Stimulated activated naive CD4-positive, alpha-beta T cell treated with Interleukin-2 at 50 U/mL for 16 hours (primary cell): ENCODE measurements at regions not wholly inside any gene's neighbourhood (a gene's known extent, or its start where the extent isn't known, plus 50 kb on each side); places are given as distances from the start of the nearest gene placed in this dataset.
"Not testable (repeated sequence)": the region's sequence is repeated elsewhere in the genome, so short reads cannot be mapped to it uniquely, and the experiment has no call there.

Source experiments
- DNase-seq: peaks from one replicate; lab custom pipeline; 2025; lab: John Stamatoyannopoulos, UW

DNA sequence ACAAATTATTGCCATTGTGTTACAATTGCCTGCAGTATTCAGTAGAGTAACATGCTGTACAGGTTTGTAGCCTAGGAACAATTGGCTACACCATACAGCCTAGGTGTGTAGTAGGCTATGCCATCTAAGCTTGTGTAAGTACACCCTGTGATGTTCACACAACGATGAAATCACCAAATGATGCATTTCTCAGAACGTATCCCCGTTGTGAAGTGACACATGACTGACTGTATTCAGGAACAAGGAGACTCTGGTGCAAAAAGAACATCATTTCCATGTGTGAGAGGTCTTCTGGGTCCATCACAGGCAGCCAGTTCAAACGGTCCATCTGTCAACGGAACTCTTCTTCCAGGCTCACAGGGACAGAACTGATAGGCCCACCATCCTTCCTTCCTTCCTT, 263.7 kb downstream of the ANAPC1 start:
- no peak for DNase-seq

DNA sequence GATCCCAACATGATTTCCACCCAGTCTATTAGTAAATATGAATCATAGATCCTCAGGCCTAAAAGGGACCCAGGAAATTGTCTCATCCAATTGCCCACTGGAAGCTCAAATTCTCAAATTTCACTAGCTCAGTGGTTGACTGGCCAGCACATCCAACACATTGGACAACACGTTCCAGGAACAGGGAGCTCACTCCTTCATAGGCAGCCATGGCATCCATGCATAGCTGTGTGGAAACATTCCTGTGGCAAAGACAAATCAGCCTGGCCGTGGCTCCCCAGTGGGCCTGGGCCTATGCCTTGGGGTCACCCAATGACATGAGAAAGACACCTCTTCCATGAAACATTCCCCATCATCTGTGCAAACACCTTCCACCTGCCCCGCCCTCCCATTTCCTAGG, 261.1 kb downstream of the ANAPC1 start:
- no peak for DNase-seq

DNA sequence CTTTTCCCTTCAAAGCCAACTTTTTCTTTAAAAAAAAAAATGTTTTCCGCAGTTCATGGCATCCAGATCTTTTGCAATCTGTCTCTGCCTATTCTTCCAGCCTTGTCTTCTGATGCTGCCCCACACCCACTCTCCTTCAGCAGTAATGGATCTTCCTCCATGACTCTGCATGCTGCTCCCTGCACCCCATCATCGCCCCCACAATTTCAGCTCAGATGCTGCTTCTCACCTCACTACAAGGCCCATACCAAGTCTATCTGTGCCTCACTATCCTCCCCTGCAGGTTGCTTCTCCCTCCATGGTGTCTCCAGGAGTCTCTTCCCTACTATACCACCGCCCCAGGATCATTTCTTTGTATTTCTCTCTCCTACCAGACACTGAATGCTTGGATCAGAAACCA, 260.6 kb downstream of the ANAPC1 start:
- no peak for DNase-seq

DNA sequence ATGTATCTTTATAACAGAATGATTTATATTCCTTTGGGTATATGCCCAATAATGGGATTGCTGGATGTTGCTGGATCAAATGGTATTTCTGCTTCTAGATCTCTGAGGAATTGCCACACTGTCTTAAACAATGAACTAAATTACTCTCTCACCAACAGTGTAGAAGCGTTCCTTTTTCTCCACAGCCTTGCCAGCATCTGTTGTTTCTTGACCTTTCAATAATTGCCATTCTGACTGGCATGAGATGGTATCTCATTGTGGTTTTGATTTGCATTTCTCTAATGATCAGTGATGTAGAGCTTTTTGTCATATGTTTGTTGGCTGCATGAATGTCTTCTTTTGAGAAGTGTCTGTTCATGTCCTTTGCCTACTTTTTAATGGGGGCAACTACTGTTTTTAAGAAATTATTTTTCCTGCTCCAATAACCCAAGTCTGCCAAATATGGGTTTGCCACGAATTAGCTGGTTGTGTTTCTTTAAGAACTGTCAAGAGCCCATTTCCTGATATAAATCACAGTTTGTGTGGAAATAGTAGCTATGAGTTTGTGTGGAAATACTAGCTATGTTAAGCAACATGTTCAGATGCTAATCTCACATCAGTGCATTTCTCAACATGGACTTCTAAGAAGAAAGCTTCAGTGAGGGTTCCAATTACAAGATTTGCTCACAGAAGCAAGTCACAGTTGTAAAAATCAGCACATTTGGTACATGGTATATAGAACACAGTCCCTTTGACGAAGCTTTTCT, 259.4 kb downstream of the ANAPC1 start:
- DNase-seq = no peak

DNA sequence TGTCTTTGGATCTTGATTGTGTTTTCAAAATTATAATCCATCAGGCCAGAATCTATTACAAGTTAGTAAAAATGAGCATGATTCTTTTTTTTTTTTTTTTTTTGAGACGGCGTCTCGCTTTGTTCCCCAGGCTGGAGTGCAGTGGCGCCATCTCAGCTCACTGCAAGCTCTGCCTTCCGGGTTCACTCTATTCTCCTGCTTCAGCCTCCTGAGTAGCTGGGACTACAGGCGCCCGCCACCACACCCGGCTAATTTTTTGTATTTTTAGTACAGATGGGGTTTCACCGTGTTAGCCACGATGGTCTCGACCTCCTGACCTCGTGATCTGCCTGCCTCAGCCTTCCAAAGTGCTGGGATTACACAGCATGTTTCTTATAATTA, 258.8 kb downstream of the ANAPC1 start:
- DNase-seq = not testable (repeated sequence)

DNA sequence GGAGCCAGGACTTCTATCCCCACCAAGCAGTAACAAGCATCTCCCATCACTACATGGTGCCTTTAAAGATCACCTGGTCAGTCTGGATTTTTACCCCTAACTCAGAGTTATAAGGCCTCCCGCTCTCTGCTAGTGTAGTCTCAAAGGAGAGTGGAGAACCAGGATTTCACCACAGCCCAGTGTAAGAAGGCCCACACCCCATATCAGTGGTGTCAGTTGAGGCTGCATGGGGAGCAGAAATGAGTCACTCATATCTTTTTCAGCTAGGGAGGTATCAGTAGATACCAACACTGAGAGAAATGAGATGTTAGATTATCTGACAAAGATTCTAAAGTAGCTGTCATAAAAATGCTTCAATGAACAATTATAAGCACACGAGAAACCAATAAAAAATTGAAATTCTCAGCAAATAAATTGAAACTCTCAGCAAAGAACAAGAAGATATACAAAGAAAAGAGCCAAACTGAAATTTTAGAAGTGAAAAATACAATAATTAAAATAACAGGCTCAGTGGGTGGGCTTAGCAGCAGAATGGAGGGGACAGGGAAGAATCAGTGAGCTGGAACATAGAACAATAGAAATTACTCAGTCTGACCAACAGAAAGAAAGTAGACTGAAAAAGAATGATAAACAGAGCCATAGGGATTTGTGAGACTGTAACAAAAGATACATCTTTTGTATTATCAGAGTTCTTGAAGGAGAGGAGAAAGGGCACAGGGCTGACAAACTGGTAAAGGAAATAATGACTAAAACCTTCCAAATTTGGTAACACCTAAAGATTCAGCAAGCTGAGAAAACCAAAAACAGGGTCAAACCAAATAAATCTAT, 257.7 kb downstream of the ANAPC1 start:
- no peak for DNase-seq

DNA sequence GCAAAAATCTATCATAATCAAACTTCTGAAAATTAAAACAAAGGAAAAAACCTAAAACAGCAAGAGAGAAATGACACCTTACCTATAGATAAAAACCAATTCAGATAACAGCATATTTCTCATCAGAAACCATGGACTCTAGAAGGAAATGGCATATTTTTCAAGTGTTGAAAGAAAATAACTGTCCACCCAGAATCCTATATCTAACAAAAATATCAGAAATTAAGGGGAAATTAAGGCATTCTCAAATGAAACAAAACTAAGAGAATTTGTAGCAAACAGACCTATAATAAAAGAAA, 257.2 kb downstream of the ANAPC1 start:
- DNase-seq = no peak

DNA sequence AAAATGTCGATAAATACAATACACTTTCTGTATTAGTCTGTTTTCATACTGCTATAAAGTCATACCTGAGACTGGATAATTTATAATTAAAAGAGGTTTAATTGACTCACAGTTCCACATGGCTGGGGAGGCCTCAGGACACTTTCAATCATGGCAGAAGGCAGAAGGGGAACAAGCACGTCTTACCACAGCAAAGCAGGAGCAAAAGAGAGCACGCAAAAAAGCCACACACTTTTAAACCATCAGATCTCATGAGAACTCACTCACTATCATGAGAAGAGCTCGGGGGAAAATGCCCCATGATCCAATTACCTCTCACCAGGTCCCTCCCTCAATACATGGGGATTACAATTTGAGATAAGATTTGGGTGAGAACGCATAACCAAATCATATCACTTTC, 256.7 kb downstream of the ANAPC1 start:
- no peak for DNase-seq

DNA sequence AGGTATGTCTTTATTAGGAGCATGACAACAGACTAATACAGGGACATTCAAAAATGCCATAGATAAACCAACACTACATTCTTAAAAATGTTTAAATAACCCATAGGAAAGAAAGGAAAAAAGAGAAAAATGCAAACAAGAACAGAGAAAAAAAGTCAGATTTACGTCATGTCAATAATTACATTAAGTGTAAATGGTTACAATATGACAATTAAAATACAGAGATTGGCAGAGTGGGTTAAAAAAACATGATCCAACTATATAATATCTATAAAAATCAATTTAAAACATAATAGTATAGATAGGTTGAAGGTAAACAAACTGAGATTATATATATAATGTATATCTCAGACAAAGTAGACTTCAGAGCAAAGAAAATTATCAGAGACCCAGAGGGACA, 255.8 kb downstream of the ANAPC1 start:
- DNase-seq = no peak

DNA sequence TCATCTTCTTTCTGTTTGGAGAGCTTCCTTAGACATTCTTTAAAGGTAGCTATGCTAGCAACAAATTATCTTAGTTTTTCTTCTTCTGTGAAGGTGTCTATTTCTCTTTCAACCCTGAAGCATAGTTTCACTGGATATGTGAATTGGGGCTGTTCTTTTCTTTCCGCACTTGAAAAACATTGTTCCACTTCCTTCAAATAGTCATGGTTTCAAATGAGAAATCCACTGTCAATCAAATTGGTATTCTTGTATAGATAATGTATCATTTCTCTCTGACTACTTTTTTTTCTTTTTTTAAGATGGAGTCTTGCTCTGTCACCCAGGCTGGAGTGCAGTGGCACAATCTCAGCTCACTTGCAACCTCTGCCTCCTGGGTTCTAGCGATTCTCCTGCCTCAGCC, 254.0 kb downstream of the ANAPC1 start:
- no peak for DNase-seq

DNA sequence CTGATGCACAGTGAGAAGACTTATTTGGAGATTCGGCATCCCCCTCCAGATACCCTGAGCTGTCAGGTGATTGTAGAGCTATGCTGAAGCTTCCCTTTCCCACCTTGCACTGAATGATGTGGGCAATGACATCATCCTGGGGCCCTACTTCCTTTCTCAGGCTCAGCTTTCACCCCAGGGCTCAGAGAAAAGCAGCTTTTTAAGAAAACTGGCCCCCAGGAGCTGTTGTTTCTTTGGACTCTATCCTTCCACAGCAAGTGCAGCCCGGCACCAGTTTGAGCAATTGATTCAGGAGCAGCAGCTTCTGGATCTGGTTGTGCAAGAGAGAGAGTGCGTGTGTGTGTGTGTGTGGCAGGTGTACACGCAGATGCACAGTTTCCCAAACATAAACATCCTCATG, 251.3 kb downstream of the ANAPC1 start:
- no peak for DNase-seq

DNA sequence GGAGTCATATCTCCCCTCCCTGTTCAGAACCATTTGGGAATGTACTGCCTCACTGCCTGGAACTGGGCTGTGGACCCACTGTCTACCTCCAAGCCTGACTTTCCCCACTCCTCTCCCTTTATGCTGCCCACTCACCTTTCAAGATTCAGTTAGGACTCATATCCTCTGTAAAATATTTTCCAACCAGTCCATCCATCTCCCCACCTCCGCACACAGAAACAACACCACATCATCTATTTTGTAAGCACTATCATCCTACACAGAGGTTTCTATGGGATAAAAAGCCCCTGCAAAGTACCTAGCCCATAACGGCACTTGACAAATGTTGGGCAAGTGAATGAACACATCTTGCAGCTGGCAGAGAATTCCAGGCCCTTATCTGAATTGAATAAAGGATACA, 250.8 kb downstream of the ANAPC1 start:
- DNase-seq = no peak

DNA sequence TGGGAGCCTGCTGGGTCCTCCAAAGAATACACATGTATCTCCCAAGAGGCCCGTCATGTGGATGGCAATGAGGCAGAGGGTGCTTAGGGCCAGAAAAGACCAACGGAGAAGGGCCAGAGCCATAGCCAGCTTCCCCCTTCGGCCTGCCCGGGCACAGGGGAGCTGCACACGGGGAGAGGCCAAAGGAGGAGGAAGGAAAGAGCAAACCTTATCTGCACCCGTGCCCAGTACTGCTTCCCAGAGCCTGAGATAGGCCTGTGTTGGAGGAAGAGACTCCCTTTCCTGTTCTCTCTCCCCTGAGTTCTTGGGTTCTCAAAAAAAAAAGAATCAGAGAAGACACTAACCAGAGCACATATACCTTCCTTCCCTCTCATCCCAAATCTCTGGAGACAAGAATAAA, 250.3 kb downstream of the ANAPC1 start:
- DNase-seq = no peak

DNA sequence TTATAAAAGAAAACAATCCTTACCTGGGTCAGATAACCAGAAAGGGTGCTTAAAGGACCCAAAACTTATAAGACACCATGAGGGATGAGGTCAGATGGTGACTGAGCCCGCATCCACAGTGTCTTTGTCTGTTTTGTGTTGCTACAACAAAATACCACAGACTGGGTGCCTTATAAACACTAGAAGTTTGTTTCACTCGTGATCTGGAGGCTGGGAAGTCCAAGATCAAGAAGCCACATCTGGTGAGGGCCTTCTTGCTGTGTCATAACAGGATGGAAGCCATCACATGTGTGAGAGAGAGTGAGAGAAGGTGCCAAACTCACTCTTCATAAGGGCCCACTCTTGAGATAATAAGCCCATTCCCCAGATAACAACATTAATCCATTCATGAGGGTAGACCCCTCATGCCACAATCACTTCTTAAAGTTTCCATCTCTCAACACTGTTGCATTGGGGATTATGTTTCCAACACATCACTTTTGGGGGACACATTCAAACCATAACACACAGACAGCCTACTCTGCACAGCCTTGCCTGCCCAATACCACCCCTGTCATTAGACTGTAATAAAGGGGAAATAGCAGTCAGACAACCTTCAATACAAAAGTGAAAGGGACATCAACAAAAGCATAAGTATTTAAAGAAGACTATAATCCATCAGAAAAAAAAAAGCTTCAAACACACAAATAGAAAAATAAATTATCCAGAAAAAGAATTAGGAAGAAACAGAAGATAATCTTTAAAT, 249.8 kb downstream of the ANAPC1 start:
- no peak for DNase-seq

DNA sequence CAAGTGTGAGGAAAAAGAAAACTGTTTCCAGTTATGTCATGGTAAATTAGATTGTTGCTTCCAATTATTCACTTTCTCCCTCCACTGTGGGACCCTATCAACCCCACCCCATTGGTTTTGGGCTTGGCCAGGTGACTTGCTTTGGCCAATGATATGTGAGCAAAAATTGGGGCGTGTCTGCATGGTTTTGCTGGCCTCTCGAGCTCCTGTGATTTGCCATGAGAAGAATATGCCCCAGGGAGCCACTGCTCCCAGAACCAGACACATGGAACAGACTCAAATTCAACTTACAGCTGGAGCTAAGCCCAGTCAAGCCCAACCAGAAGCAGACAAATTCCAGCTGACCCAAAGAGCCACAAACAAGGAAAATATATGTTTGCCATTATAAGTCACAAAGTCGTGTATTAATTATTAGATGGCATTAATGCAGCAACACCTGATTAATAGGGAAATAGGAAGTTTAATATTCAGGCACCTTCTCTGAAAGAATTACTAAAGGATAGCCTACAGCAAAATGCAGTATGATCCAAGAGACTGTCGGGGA, 248.9 kb downstream of the ANAPC1 start:
- no peak for DNase-seq

DNA sequence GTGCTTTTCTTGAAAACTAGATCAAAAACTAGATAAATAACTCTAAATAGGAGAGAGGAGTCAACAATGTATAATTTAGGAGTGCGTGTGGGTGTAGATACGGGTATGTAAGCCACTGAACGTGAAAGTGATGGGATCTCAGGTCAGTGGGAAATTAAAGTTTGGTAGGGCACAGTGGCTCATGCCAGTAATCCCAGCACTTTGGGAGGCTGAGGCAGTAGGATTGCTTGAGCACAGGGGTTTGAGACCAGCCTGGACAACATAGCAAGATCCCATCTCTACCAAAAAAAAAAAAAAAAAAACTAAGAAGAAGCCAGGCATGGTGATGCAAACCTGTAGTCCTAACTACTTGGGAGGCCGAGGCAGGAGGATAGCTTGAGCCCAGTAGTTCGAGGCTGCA, 247.1 kb downstream of the ANAPC1 start:
- DNase-seq = no peak

DNA sequence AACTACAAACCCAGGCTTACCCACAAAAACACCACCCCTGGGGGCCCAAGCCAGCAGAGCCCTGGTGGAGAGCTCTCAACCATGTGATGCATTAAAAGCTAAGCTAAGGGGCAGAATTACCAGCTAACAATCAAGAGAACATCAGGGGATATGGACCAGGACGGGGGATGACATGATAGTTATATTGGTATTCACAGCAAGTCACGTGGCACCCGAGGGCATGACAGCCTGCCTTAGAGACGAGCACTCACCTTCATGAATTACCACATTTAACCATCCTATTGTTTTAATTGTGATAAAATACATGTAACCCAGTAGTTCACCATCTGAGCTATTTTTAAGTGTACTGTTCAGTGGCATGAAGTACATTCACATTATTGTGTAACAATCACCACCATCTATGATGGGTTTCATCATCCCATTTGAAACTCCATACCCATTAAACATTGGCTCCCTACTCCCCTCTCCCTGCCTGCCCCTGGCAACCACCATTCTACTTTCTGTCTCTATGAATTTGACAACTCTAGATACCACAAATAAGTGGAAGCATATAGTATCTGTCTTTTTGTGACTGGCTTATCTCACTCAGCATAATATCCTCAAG, 245.6 kb downstream of the ANAPC1 start:
- no peak for DNase-seq

DNA sequence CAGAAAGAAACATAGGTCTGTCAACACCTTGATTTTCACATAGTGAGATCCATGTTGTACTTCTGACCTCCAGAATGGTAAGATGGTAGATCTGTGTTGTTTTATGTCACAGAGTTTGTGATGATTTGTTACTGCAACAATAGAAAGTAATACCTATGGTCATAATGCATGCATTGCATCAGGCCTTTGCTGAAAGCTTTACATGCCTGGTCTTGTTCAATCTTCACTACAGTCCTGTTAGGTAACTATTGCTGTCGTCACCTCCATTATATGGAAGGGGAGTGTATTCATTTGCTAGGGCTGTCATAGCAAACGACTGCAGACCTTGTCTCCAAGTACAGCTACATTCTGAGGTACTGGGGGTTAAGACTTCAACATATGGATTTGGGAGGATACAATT, 243.5 kb downstream of the ANAPC1 start:
- DNase-seq = no peak

DNA sequence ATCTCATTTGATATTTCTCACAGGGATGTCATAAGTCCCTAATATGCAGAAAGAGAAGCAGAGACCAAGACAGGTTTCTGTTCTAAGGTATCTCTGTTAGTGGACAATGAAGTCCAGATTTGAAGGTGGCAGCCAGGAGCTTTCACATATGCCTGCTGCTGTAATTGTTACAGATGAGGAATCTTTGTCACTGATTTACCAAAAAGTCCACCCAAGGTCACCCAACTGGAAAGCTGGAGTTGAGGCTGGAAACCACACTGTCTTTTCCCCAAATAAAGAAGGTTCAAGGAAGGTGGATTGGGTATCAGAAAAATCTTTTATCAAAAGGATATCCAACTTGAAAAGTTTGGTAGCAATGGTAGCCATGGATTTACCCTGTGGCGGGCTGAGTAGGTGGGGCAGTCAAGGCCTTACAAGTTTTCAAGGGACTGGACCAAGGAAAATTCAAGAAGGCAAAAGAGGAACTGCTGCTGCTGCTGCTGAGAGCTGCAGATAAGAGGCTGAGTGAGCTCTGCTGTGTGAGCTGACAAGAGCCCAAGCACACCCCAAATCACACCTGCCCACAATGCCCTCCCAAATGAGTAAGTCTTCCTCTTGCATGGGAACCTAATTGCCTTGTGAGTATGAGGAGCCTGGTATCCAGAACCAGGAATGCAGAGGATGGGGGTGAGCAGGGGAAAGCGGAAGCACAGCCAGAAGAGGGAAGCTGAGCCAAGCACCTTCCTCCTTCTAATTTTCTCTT, 241.2 kb downstream of the ANAPC1 start:
- DNase-seq = no peak

DNA sequence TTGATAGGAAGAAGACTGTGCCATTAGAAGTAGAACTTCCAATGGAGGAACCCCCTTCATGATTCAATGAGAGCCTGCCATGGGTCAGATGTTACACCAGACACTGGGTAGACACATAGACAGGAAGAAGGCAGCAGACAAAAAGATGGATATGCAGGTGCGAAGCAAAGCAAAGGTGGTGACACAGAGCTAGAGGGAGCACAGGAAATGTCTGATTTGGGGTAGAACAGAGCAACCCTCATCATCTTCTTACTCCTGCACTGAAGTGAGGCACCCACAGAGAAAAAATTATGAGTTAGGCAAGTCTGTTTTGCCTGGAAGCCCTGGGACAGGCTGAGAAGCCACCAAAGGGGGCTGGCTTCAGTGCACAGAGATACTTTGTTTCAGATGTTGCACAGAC, 240.2 kb downstream of the ANAPC1 start:
- no peak for DNase-seq

DNA sequence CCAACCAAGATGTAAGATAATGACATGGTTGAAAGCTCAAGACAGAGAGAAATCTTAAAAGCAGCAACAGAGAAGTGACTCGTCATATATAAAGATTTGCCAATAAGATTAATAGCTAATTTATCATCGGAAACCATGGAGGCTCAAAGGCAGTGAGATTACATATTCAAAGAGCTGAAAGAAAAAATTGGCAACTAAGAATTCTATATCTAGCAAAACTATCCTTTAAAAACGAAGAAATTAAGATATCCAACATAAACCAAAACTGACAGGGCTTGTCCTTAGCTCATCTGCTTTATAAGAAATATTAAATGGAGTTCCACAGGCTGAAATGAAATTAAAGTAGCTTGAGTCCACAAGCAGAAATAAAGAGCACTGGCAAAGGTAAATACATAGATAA, 236.6 kb downstream of the ANAPC1 start:
- no peak for DNase-seq

DNA sequence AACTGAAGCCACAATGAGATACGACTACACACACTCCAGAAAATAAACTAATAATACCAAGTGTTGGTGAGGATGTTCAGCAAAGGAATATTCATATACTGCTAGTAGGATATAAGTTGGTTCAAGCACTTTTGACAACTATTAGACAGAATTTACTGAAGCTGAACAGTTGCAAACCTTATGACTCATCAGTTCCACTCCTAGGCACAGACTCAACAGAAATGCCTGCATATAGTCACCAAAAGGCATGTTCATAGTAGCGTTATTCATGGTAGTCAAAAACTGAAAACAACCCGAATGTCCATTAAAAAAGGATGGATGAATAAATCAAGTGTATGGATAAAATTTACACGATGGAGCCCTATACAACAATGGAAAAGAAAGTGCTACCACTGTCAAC, 232.0 kb downstream of the ANAPC1 start:
- DNase-seq = no peak
